H4 (cell line): ENCODE measurements at regions not wholly inside any gene's neighbourhood (a gene's known extent, or its start where the extent isn't known, plus 50 kb on each side); places are given as distances from the start of the nearest gene placed in this dataset.

Experiments
- DNase-seq: peaks from one replicate; pipeline ENCODE4 v3.0.0-alpha.2; 2015; ENCODE audit warnings: low spot score

- DNase-seq = peak; percentile 95
Measured at GRCh38 chr7:38070718-38071117, 107.3 kb upstream of the STARD3NL start.

GRCh38 chr7:38086857-38087256 is 91.2 kb upstream of the STARD3NL start:
- no peak for DNase-seq

GRCh38 chr7:38102507-38102906 is 75.5 kb upstream of the STARD3NL start:
- DNase-seq = peak; percentile 66

GRCh38 chr7:38105874-38106483 is 72.1 kb upstream of the STARD3NL start:
- DNase-seq = peak; percentile 77

- DNase-seq = peak; percentile 90
Measured at GRCh38 chr7:38107486-38107893, 70.6 kb upstream of the STARD3NL start.

GRCh38 chr7:38112075-38112474 is 66.0 kb upstream of the STARD3NL start:
- DNase-seq = no peak

GRCh38 chr7:38120076-38120475 is 58.0 kb upstream of the STARD3NL start:
- no peak for DNase-seq

- DNase-seq = no peak
Measured at GRCh38 chr7:38122501-38122900, 55.5 kb upstream of the STARD3NL start.

GRCh38 chr7:38123494-38123893 is 54.6 kb upstream of the STARD3NL start:
- no peak for DNase-seq

- no peak for DNase-seq
Measured at GRCh38 chr7:38127216-38128207, 50.5 kb upstream of the STARD3NL start.
